ENCODE measurements at regions not wholly inside any gene's neighbourhood (a gene's known extent, or its start where the extent isn't known, plus 50 kb on each side); places are given as distances from the start of the nearest gene placed in this dataset.
"Not testable (repeated sequence)": the region's sequence is repeated elsewhere in the genome, so short reads cannot be mapped to it uniquely, and the experiment has no call there.

DNA sequence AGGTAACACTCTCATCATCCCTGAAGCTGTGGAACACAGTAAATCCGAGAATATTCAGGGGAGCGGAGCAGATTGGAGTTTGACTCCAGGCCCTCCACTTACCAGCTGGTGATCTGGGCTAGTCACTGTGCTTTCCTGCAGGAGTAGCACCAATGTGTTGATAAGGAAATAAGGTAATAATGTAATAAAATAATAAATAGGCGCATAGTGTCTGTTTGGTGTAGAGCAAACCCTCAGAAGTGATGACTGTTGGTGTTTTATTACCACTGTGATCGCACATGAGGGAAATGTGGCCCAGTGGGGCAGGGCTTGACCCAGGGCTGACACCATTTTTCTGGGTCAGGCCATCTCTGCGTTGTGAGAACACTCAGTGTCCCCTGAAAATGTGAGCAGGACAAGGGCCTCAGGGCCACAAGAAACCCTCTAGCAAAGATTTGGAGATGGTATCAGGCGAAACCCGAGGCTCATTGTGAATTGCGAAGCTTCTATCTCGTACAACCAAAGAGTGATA, 563.9 kb upstream of the B3GAT1 start:
- no peak for DNase-seq

DNA sequence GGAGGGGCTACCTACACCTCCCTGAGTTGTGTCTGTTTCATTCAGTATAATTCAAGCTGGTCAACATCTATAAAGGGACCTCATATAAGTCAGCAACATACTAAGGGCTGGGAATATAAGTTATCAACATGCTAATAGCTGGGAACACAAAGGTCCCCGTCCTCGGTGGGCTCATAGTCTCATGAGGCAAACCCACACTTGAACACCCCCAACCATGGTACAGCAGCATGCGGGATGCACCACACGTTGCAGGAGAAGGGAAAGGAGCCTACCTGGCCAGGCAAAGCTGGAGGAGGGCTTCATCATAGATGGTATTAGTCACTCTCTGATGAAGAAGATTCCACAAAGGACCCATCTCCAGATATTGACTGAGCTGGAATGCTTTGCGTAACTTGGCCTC, 561.8 kb upstream of the B3GAT1 start:
- no peak for DNase-seq

DNA sequence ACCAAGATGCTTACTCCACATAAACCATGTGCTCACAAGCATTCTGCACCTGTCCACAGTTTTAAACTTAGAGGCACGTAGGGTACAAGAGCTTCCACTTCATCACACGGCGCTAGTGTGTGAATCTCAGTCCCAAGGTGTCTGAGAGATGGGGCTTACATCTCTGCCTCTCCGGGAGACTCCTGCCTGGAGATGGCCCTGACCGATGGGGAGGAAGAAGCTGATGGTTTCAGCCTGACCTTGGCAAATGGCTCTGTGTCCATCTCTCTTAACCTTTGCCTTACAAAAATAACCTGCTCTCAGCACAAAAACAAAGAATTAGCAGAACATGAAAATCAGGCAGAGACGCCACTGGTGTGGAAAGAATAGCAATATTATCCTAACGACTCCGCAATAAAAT, 559.3 kb upstream of the B3GAT1 start:
- no peak for DNase-seq

DNA sequence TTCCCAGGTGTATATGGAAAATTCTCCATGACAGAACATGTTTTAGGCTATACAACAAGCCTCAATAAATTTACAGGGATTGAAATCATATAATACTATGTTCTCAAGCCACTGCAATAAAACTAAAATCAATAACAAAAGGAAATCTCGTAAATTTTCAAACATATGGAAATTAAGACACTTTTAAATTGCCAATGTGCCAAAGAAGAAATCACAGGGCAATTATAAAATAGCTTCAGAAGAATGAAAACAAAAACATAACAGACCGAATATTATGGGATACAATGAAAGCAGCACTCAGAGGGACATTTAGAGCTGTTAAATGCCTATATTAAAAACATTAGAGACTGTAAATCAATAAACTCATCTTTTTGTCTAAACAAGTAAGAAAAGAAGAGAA, 555.7 kb upstream of the B3GAT1 start:
- no peak for DNase-seq

DNA sequence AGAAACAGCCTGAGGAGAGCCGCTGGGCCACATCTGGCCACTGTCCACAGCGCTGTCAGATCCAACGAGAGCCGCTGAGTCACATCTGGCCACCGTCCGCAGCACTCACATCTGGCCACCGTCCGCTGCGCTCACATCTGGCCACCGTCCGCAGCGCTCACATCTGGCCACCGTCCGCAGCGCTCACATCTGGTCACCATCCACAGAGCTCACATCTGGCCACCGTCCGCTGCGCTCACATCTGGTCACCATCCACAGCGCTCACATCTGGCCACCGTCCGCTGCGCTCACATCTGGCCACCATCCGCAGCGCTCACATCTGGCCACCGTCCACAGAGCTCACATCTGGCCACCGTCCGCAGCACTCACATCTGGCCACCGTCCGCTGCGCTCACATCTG, 549.3 kb upstream of the B3GAT1 start:
- DNase-seq, result not testable (repeated sequence)

DNA sequence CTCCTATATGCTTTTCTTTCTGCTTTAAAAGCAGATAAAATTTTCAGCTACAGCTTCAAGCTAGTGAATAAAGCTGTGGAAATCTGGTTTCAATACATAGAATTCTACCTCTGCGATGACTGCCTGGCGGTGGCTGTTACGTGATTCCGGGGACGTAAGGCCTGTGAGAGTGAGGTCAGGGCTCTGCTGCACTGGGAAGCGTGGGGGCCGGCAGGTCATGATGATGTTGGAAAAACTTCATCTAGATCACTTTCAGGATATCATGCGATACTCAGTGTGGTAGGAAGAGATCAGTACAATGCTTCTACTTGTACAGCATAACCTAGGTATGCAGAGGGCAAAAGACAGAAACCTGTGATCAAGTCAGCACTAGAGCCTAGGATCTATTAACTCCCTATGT, 546.8 kb upstream of the B3GAT1 start:
- DNase-seq, result no peak

DNA sequence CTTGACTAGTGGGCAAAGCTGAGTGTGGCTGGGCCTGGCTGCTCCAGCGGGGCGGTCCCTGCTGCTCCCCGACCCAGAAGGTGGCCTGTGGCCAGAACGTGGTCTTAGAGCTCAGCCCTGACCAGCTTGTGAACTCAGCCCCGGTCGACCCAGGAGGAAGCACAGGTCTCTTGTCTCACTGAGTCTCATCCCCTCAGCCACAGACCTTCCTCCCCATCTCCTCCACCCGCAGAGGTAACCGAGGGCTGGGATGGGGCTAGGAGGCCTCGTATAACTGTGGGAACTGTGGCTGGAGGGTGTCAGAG, 546.2 kb upstream of the B3GAT1 start:
- DNase-seq, result no peak

DNA sequence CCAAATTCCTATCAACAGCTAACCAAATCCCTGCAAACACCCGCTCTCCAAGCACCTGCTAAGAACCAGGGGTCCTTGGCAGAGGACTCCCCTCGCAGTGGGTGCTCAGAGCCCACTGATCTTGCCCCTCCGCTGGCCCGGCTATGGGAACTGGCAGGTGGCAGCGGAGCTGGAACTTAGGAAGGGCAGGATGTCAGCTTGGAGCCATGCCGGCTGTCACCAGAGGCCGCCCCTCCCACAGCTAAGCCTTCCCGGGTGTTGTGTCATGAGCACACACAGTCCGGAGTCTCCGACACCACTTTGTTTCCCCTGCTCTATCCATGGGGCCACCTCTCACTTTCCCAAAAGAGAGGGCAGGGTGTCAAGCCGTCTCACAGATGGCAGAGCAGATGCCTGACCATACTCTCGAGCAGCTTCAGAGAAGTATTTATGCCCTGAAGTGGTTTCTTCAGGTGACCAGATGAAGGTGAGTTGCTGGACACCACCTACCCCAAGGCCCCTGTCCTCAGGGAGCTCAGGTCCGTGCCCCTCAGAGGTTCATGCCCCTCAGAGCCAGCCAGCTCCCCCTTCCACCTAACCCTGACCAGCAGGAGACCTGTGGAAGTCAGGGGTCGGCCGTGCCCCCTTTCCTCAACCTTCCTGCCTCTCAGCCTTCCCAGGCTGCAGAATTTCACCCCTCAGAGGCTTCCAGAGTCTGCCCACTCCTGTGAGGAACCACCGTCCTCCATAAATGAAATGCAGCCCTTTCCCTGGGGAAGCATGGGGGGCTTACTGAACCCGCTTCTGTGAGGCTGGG, 545.7 kb upstream of the B3GAT1 start:
- DNase-seq, result no peak

DNA sequence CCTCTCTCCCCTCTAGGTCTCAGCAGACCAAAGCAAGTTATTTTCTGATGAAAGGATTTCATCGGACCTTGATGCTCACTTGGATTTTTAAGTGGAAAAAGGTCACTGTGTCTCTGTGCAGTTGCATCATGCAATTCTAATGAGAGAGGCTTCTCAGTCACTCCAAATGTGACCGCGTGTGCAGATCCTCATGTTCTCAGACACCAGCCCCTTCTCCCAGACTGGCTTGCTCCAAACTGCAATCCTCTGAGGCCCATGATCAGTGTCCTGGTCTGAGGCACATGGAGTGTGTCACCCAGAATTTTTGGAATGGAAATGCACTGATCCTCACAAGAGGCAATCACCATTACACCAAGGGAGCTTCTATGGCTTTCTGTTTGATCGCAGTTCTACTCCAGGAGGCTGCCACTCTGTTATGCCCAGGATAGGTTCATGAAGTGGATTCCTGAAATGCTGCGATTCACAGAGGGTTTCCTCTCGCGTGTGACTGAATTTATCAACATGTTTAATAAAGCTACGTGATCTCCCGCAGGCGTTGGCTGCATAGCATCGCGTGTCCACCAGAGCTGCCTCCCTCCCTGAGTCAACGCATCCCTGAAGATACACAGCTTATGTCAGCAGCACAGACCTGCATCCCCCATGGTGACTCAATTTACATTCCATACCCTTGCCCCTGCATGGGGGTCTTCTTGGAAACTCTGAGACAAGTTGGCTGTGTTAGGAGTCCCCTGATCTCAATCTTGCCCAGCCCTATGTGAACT, 544.6 kb upstream of the B3GAT1 start:
- DNase-seq, result no peak

DNA sequence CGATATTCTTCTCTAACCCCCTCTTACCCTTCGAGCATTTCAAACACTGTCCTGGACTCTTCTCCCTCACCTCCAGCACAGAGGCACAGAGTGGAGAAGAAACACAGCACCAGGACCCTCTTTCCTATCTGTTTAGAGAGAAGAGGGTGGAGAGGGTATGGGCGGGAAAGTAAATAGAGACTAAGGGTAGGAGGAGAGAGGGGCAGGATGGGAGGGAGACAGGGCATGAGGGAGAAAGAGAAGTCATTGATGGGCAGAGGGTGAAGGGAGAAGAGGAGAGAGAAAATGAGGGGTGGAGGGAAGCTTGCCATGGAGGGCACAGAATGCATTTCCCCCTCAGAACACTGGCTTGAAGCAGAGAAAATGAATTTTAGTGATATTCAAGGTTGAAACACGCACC, 543.9 kb upstream of the B3GAT1 start:
- DNase-seq, result not testable (repeated sequence)

DNA sequence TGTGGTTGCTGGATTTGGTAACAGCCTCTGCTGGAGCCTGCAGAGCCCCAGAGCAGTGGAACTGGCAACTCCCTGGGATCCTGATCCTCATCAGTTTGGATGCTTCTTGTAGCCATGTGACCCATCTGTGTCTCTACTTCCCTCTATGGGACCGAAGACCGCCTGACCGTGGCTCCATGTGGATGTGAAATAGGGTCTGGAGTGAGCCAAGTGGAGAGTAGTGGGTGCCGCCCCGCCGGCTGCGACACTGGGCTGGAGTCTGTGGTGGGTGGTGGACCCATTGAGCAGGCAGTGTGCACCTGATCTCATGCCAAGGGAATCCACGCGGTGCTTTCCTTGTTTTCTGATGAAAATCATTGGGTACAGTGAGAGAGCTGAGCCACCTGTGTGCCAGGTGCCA, 543.2 kb upstream of the B3GAT1 start:
- DNase-seq, result no peak

DNA sequence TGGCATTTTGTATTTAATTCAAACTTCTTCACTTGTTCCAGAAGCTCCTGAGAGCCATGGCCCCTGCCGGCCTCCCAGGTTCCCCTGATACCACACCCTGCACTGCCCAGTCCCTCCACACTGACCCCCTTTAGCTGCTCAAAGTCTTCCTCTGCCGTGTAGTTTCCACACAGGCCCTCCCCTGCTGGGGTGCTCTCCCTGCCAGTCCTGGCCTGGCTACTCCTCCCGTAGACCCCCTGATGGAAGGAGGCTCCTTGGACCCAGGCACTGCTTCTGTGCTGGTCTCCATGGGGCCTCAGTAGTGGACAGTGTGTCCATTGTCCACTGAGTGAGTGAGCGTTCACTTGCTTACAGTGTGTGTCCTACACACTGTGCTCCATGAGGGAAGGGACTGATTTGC, 542.4 kb upstream of the B3GAT1 start:
- not testable (repeated sequence) for DNase-seq

DNA sequence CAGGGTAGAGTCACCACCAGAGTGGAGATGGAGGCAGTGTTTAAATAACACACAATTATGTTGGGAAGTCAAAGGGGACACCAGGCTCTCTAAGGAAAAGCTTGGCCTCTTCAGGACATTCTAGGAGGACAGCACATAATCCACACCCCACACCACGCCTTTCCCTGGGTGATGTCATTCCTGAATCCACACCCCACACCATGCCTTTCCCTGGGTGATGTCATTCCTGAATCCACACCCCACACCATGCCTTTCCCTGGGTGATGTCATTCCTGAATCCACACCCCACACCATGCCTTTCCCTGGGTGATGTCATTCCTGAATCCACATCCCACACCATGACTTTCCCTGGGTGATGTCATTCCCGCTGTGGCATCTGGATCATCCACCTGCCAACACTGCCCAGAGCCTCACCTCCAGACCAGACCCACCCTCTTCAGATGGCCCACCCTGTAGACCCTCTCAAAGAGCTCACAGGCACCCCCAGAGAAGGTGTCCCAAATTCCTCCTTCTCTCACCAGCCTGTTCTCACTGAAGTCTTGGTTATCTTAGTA, 541.5 kb upstream of the B3GAT1 start:
- DNase-seq, result not testable (repeated sequence)

DNA sequence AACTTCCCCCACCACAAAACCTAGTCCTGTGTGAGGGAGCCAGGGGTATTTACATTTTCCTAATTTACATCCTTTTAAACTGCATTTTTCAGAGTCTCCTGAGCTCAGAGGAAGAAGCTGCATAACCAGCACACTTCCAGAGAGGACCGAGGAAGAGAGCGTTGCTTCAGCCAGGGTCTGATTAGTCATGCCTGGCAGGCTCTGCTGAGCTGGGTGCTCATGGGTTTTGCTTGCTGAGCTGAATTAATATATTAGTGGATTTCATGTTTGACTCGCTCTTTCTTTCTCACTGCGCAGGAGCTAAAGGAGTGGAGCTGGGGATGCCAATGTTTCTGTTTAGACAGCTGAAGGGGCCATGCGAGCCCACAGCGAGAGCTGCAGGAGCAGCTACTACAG, 539.3 kb upstream of the B3GAT1 start:
- DNase-seq, result no peak

DNA sequence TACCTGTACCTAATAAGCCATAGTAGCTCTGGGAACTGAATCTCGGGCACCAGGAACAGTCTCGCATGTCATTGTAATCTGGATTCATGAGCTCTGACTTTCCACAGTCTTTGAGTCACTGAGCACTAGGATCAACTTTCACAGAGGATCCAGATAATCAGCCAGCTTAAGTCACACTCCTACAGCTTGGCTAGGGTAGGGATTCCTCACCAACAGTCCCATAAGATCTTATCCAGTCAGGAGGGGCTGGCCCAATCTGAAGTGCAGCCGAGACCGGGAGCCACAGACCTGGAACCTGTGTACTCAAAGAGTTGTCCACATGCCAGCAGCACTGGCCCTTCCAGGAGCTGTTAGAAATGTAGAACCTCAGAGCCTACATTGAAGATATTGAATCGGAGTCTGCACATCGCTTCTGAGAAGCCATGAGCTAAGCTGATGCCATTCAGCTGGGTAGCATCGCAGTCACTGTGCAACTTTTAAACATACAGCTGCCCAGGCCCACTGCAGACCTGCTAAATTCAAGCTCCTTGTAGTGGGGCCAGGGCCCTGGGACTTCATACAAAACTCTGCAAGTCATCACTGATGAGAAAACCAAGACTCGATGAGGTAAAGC, 538.8 kb upstream of the B3GAT1 start:
- DNase-seq, result no peak

DNA sequence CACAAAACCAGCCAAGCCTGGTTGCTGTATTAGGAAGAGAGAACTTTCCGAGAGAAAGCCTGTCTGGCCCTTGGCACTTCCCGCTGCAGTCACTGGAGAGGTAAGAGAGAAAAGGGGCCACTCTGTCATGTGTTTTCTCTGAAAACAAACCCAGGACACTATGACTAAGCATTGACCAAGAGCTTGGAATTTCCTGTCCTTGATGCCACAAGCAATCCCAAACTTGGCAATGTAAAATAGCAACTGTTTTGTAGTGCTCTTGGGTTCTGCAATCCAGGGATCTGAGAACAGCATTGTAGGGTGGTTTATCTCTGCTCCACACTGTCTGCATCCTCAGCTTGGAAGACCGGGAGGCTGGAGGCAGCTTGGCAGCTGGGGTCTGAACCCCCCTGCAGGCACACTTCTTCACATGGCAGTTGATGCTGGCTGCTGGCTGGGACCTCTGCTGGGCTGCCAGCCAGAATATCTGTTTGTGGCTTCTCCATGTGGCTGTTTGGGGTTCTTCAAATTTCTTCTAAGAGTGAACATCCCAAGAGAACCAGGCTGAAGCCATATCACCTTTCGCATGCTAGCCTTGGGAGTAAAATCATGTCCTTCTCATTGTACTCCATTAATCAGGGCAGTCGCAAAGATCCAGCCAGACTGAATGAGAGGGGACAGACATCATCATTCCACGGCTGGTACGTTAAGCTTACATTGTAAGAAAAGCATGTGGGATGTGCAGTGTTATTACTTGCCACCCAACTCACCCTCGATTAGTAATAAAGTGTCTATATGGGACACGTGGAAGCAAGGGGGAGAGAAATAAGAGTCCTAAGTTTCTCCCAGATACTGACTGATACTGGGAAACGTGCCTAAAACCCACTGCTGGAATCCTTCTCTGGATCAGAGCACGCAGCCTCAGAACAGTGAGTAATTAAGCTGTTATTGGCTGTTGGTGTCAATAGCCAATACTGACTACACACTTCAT, 537.4 kb upstream of the B3GAT1 start:
- DNase-seq, result no peak

DNA sequence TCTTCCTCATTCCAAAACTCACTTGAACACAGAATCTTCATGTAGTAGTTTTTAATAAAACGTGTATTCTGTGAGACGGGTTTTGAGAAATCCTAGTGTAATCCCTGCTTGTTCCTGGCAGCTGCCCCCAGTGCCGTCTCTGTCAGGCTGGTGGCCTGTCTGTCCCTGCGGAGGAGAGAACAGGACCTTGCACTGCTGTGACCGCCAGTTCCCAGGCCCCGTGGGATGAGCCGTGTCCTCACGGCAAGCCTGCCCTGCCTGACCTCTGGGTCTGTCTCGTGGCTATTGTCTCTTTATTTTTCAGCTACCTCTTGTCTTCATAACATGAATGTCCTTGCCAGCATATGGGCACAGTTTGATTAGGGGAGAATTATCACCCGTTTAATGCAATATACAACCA, 535.5 kb upstream of the B3GAT1 start:
- DNase-seq, result no peak

DNA sequence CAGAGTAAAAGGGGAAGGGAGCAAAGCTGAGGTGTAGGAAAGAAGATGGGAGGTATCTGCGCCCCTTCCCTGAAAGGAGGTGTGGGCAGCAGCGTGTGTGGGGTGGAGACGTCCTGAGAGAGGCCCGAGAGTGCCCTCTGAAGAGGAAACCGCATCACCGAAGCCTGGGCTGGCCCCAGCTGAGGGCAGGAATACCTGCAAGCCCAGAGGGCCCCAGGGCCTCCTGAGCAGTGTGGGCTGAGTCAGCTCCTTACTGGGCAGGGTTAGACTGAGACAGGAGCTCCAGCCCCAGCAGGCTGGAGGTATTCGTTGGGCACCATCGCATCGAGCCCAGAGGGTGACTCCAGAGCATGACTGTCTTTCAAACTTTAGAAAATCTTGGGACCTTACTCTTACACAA, 534.0 kb upstream of the B3GAT1 start:
- no peak for DNase-seq

DNA sequence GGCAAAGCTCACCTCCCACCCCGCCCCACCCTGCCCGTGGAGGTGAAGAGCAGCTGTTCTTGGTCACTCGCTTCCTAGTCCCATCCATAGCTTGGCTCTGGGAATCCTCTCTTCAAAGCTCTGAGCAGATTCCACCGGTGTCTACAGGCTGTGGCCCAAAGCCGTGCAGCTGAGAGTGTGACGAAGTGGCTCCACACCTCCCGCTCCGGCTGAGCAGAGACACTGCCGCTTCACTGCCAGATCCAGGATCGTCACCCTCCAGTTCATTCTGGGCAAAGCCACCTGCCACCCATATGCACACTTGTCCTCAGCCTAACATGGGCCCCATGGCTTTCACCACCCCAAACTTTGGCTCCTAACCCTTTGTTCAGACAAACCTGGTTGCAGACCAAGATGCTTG, 532.9 kb upstream of the B3GAT1 start:
- DNase-seq, result no peak

DNA sequence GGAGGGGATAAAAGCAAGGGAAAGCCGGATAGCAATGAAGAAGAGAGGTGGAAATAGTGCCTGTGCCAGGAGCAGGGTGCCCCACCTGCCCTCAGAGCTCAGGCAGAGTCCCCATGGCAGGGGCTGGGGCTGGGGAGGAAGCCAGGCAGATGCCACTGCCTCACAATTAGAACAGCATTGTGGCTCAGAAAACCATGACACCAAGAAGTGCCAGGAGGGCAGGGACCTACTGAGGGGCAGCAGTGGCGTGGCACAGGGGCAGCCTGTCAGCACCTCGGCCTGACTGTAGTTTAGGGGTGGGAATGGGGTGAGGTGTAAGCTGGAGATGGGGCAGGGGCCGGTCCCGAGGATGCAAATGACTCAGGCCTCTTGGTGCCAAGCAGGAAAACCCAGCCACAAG, 532.1 kb upstream of the B3GAT1 start:
- DNase-seq, result no peak

DNA sequence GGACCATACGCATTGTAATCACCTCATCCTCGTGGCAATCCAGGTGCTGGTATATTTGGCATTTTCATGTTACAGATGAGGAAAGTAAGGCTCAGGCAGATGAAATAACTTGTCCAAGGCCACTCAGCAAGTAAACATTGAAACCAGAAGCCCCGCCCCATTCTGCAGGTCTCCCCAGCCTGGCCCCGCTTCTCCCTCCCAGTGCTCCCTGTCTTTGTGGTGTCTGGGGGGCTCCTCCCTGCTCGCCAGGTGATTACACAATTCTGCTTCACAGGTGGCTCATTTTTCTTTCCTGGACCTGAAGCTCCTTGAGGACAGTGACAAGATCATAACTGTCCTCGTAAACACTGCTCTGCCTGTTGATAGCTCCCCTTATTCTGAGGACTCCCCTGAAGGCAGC, 531.5 kb upstream of the B3GAT1 start:
- DNase-seq, result no peak

DNA sequence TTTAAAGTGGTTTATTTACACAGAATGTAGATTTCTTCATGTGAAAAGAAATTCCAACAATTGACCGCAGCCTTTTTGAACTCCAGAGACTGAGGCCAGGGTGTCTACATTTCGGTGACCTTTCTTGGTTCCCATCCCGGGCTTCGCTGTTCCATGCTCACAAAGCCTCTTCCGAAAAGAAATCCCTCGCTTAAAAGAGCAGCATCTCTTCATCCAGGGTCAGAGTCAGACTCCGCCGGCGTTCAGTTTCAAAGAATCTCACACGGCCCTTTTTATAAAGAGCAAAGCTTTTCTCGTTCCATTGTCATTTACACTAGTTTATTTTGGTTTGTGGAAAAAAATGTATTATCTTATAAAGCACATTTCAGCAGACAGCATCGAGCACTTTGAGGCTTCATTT, 530.6 kb upstream of the B3GAT1 start:
- no peak for DNase-seq
